IMR-90 (cell line): ENCODE measurements at regions not wholly inside any gene's neighbourhood (a gene's known extent, or its start where the extent isn't known, plus 50 kb on each side); places are given as distances from the start of the nearest gene placed in this dataset.

Experiments used
- ATAC-seq: fragments of 200-7000 bp; cut with Tn5 transposase; 2 replicates; pipeline ENCODE4 v1.9.1; 2020; ENCODE audit warnings: low read depth, mild to moderate bottlenecking, moderate library complexity
- BruUV-seq: library from RNA; stranded (reverse); fragments of 400-500 nt; replicated peaks from 2 replicates; lab custom pipeline; 2021; lab: Mats Ljungman, UMichigan
- CTCF ChIA-PET: fragments of 300-600 bp; formaldehyde crosslinking; extraction: SDS; loops from one replicate; lab custom pipeline; 2021; ENCODE audit warnings: antibody characterized with exemption; lab: Yijun Ruan, JAX
- POLR2A ChIA-PET: fragments of 300-600 bp; sonication (Branson Sonifier 250); formaldehyde crosslinking; loops from one replicate; lab custom pipeline; 2022; ENCODE audit warnings: antibody characterized with exemption; ENCODE audit not compliant: unreplicated experiment; lab: Charles Lee
- DNase-seq: peaks from one replicate; pipeline ENCODE4 v3.0.0; 2013
- H2AFZ ChIP-seq: replicated peaks from 2 replicates; pipeline ENCODE3; 2013; ENCODE audit warnings: low read length, mild to moderate bottlenecking; ENCODE audit not compliant: poor library complexity
- H2AK5ac ChIP-seq: 2 replicates; pipeline ENCODE4 v1.6.1; 2013; ENCODE audit warnings: low read depth, low read length, inconsistent platforms
- H2AK9ac ChIP-seq: replicated peaks from 2 replicates; pipeline ENCODE3; 2013; ENCODE audit warnings: mild to moderate bottlenecking, low read depth, low read length, moderate library complexity; ENCODE audit not compliant: poor library complexity
- H2BK120ac ChIP-seq: 2 replicates; pipeline ENCODE4 v1.6.1; 2013; ENCODE audit warnings: low read depth, low read length, inconsistent platforms
- H2BK15ac ChIP-seq: 3 replicates; pipeline ENCODE4 v1.6.1; 2013; ENCODE audit warnings: low read depth, low read length, inconsistent platforms
- H2BK20ac ChIP-seq: 2 replicates; pipeline ENCODE4 v1.6.1; 2013; ENCODE audit warnings: low read depth, mild to moderate bottlenecking, inconsistent platforms, low read length, moderate library complexity
- H2BK5ac ChIP-seq: 2 replicates; pipeline ENCODE4 v1.6.1; 2013; ENCODE audit warnings: mild to moderate bottlenecking, low read depth, low read length, inconsistent platforms; ENCODE audit not compliant: poor library complexity, severe bottlenecking
- H3K14ac ChIP-seq: replicated peaks from 2 replicates; pipeline ENCODE4 v1.6.1; 2013; ENCODE audit warnings: low read depth, low read length, inconsistent platforms
- H3K18ac ChIP-seq: 2 replicates; pipeline ENCODE4 v1.6.1; 2013; ENCODE audit warnings: low read depth, low read length, control low read depth
- H3K23ac ChIP-seq: 2 replicates; pipeline ENCODE4 v1.6.1; 2013; ENCODE audit warnings: low read depth, low read length, inconsistent platforms
- H3K27ac ChIP-seq: 2 replicates; pipeline ENCODE4 v1.5.1; 2013; ENCODE audit warnings: mild to moderate bottlenecking, control low read depth, low read length; ENCODE audit not compliant: insufficient read depth
- H3K27me3 ChIP-seq: 2 replicates; pipeline ENCODE4 v1.6.1; 2013; ENCODE audit warnings: low read length; ENCODE audit not compliant: control insufficient read depth, insufficient read depth
- H3K36me3 ChIP-seq: 2 replicates; pipeline ENCODE4 v1.6.1; 2013; ENCODE audit warnings: low read length, mixed read lengths; ENCODE audit not compliant: control insufficient read depth, insufficient read depth
- H3K4ac ChIP-seq: 2 replicates; pipeline ENCODE4 v1.6.1; 2013; ENCODE audit warnings: low read depth, low read length, inconsistent platforms
- H3K4me1 ChIP-seq: 2 replicates; pipeline ENCODE4 v1.6.1; 2013; ENCODE audit warnings: low read length, mixed read lengths; ENCODE audit not compliant: control insufficient read depth, insufficient read depth
- H3K4me2 ChIP-seq: 2 replicates; pipeline ENCODE4 v1.6.1; 2013; ENCODE audit warnings: low read depth, mild to moderate bottlenecking, control low read depth, low read length, moderate library complexity
- H3K4me3 ChIP-seq: 2 replicates; pipeline ENCODE4 v1.5.1; 2013; ENCODE audit warnings: low read depth, mild to moderate bottlenecking, control low read depth, low read length, moderate library complexity; ENCODE audit not compliant: insufficient read depth
- H3K56ac ChIP-seq: 2 replicates; pipeline ENCODE4 v1.6.1; 2013; ENCODE audit warnings: low read length, inconsistent platforms; ENCODE audit not compliant: insufficient read depth; ENCODE audit errors: extremely low read depth
- H3K79me1 ChIP-seq, 2 experiments: 2 replicates each; pipeline ENCODE4 v1.6.1; 2013; ENCODE audit warnings: low read length in 2 of 2, inconsistent platforms in 1 of 2, low read depth in 1 of 2
- H3K9ac ChIP-seq: 2 replicates; pipeline ENCODE4 v1.6.1; 2013; ENCODE audit warnings: low read depth, low read length, control low read depth
- H3K9me1 ChIP-seq: 2 replicates; pipeline ENCODE4 v1.6.1; 2013; ENCODE audit warnings: low read length, inconsistent platforms; ENCODE audit not compliant: insufficient read depth
- H3K9me3 ChIP-seq: 2 replicates; pipeline ENCODE4 v1.6.1; 2013; ENCODE audit warnings: low read length; ENCODE audit not compliant: control insufficient read depth, insufficient read depth
- H4K20me1 ChIP-seq: 2 replicates; pipeline ENCODE4 v1.6.1; 2013; ENCODE audit warnings: low read length, inconsistent platforms; ENCODE audit not compliant: insufficient read depth
- H4K5ac ChIP-seq: 2 replicates; pipeline ENCODE4 v1.6.1; 2013; ENCODE audit warnings: mild to moderate bottlenecking, low read depth, low read length, control low read depth
- H4K8ac ChIP-seq, 2 experiments: 2 replicates each; pipeline ENCODE4 v1.6.1; 2013; ENCODE audit warnings: low read depth in 2 of 2, low read length in 2 of 2, control low read depth in 1 of 2, inconsistent platforms in 1 of 2
- H4K91ac ChIP-seq: 2 replicates; pipeline ENCODE4 v1.6.1; 2013; ENCODE audit warnings: low read depth, low read length, inconsistent platforms; ENCODE audit not compliant: insufficient read depth
- BHLHE40 ChIP-seq: fragments of 150-350 bp; IDR thresholded peaks from 2 replicates; pipeline ENCODE4 v1.6.1; 2016; ENCODE audit warnings: mild to moderate bottlenecking, low read depth, low read length
- CHD1 ChIP-seq: IDR thresholded peaks from 2 replicates; pipeline ENCODE4 v1.6.1; 2012; ENCODE audit warnings: low read depth, low read length, improper control_type of control experiment
- FOS ChIP-seq: fragments of 150-350 bp; IDR thresholded peaks from 2 replicates; pipeline ENCODE4 v1.6.1; 2016; ENCODE audit warnings: low read depth, low read length
- MAFK ChIP-seq: IDR thresholded peaks from 2 replicates; pipeline ENCODE4 v1.6.1; 2012; ENCODE audit warnings: low read depth, low read length, improper control_type of control experiment
- MXI1 ChIP-seq: IDR thresholded peaks from 2 replicates; pipeline ENCODE4 v1.6.1; 2012; ENCODE audit warnings: low read depth, mild to moderate bottlenecking, low read length, moderate library complexity, borderline replicate concordance
- POLR2A ChIP-seq: IDR thresholded peaks from 2 replicates; pipeline ENCODE4 v1.6.1; 2012; ENCODE audit warnings: mild to moderate bottlenecking, low read depth, low read length
- RAD21 ChIP-seq: IDR thresholded peaks from 2 replicates; pipeline ENCODE4 v1.6.1; 2012; ENCODE audit warnings: low read length, improper control_type of control experiment
- RFX5 ChIP-seq: IDR thresholded peaks from 2 replicates; pipeline ENCODE4 v1.8.0; 2012; ENCODE audit warnings: low read depth, mild to moderate bottlenecking, low read length, moderate library complexity
- SMC3 ChIP-seq: fragments of 150-350 bp; IDR thresholded peaks from 2 replicates; pipeline ENCODE4 v1.6.1; 2016; ENCODE audit warnings: low read depth, mild to moderate bottlenecking, antibody characterized with exemption, low read length, moderate library complexity
- USF2 ChIP-seq: fragments of 150-350 bp; IDR thresholded peaks from 2 replicates; pipeline ENCODE4 v1.6.1; 2017; ENCODE audit warnings: mild to moderate bottlenecking, antibody characterized with exemption, low read length, low read depth
- WGBS, 2 experiments: methylation state at CpG; one replicate each; pipeline versions ENCODE4 v1.1.5 to v1.1.7; 2013; ENCODE audit warnings: missing lambda C conversion rate in 2 of 2; ENCODE audit not compliant: insufficient read length in 1 of 2; ENCODE audit errors: extremely low coverage in 2 of 2; 5-methylcytosine and 5-hydroxymethylcytosine counted together
- dilution Hi-C: fragments of 300-500 bp; cut with HindIII; formaldehyde crosslinking; loops from one replicate; pipeline ENCODE4 v1.14.3; 2018; ENCODE audit warnings: low sequenced_read_pairs; ENCODE audit not compliant: unreplicated experiment
- in situ Hi-C: fragments of 300-500 bp; cut with MboI; formaldehyde crosslinking; loops from 3 replicates; pipeline ENCODE4 v1.14.3; 2019; ENCODE audit warnings: low sequenced_read_pairs, inconsistent platforms, mixed read lengths
- intact Hi-C: fragments of 100-400 bp; cut with micrococcal nuclease; formaldehyde crosslinking; loops from 2 replicates; pipeline ENCODE4 v1.10.0; 2022
- TF ChIP-seq, protein P1 (sequence below): conservative IDR thresholded peaks from 2 replicates; pipeline ENCODE4 v1.5.1; 2012; ENCODE audit warnings: mild to moderate bottlenecking, low read depth, low read length, improper control_type of control experiment
- TF ChIP-seq, protein P2 (sequence below): fragments of 150-350 bp; IDR thresholded peaks from 2 replicates; pipeline ENCODE4 v1.6.1; 2016; ENCODE audit warnings: low read depth, mild to moderate bottlenecking, low read length, moderate library complexity, borderline replicate concordance

DNA sequence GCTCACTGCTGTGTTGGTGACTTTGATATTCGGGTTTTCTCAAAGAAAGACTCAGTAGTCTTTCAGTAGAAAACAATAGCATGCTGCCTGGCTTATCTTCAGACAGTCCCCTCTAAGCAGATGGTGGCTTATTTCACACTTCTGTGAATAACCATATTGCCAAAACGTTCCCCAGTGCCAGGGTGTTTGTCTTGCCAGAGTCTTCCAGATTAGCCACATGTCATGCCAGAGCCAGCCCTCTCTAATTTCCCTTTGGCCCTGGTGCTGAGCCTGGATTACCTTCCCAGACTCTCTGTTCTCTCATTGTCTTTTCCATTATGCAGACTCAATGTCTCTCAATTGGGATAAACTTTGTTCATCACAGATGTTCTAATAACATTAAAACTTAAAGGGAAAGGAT lies 488.0 kb upstream of the ATXN8OS start:
- Histone ChIP-seq H3K4ac (no peak overlapping the region), H2BK20ac (no peak overlapping the region), H4K8ac (no peak overlapping the region), H3K14ac (no peak overlapping the region), H3K9me1 (no peaks in the 10 kb centered on the region), H3K4me2 (no peak overlapping the region), H3K56ac (no peak overlapping the region), H3K9ac (no peak overlapping the region), H3K23ac (no peak overlapping the region), H2BK120ac (no peak overlapping the region), H2BK5ac (no peak overlapping the region), H2AK9ac (no peak overlapping the region), H4K20me1 (no peaks in the 10 kb centered on the region), H3K36me3 (no peaks in the 10 kb centered on the region), H3K79me1 (no peaks in the 10 kb centered on the region), H3K4me1 (no peaks in the 10 kb centered on the region), H4K91ac (no peak overlapping the region), H4K5ac (no peak overlapping the region), H2AK5ac (no peak overlapping the region), H3K27me3 (no peaks in the 10 kb centered on the region), H2BK15ac (no peak overlapping the region), H3K4me3 (no peak overlapping the region), H2AFZ (no peak overlapping the region), H3K18ac (no peak overlapping the region), H3K27ac (no peak overlapping the region), H3K9me3 (0 out of 2 replicates have a peak, but pooled peaks cover 2% of the 10 kb centered on the region)
- DNase-seq = no peak
- in situ Hi-C loops = no loop called here
- TF ChIP-seq MAFK = no peak
- TF ChIP-seq SMC3 = no peak
- TF ChIP-seq RAD21 = no peak
- TF ChIP-seq, protein P1, sequence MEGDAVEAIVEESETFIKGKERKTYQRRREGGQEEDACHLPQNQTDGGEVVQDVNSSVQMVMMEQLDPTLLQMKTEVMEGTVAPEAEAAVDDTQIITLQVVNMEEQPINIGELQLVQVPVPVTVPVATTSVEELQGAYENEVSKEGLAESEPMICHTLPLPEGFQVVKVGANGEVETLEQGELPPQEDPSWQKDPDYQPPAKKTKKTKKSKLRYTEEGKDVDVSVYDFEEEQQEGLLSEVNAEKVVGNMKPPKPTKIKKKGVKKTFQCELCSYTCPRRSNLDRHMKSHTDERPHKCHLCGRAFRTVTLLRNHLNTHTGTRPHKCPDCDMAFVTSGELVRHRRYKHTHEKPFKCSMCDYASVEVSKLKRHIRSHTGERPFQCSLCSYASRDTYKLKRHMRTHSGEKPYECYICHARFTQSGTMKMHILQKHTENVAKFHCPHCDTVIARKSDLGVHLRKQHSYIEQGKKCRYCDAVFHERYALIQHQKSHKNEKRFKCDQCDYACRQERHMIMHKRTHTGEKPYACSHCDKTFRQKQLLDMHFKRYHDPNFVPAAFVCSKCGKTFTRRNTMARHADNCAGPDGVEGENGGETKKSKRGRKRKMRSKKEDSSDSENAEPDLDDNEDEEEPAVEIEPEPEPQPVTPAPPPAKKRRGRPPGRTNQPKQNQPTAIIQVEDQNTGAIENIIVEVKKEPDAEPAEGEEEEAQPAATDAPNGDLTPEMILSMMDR = no peak
- no peak for TF ChIP-seq POLR2A
- TF ChIP-seq, protein P2, sequence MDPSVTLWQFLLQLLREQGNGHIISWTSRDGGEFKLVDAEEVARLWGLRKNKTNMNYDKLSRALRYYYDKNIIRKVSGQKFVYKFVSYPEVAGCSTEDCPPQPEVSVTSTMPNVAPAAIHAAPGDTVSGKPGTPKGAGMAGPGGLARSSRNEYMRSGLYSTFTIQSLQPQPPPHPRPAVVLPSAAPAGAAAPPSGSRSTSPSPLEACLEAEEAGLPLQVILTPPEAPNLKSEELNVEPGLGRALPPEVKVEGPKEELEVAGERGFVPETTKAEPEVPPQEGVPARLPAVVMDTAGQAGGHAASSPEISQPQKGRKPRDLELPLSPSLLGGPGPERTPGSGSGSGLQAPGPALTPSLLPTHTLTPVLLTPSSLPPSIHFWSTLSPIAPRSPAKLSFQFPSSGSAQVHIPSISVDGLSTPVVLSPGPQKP = no peak
- TF ChIP-seq BHLHE40 = no peak
- no peak for TF ChIP-seq FOS
- no peak for TF ChIP-seq USF2
- no peak for TF ChIP-seq CHD1
- TF ChIP-seq RFX5 = no peak
- TF ChIP-seq MXI1 = no peak
- dilution Hi-C loops = no loop called here
- ChIA-PET CTCF (no interaction called here), POLR2A (no interaction called here)
- intact Hi-C loops = no loop called here
- ATAC-seq = no peak
- no TSS peak for BruUV-seq
- WGBS, 2 experiments = 10% methylated on average over 2 of the region's 2 CpGs; no CpG with 5 or more reads in 1 of the 2 experiments
